H9 (cell line): ENCODE measurements at regions not wholly inside any gene's neighbourhood (a gene's known extent, or its start where the extent isn't known, plus 50 kb on each side); places are given as distances from the start of the nearest gene placed in this dataset.
A peak's percentile ranks its signal among the peaks of the same experiment; 100 is the strongest.

ENCODE experiments used
- DNase-seq: peaks from one replicate; pipeline ENCODE4 v3.0.0-alpha.2; 2017
- H2AFZ ChIP-seq: one replicate; pipeline ENCODE4 v1.6.1; 2013; ENCODE audit warnings: mild to moderate bottlenecking, low read length, control low read depth, moderate library complexity
- H2AK5ac ChIP-seq: 2 replicates; pipeline ENCODE4 v1.6.1; 2013; ENCODE audit warnings: low read length, control low read depth, mixed read lengths; ENCODE audit not compliant: insufficient read length
- H2BK120ac ChIP-seq: one replicate; pipeline ENCODE4 v1.6.1; 2013; ENCODE audit warnings: low read depth, mild to moderate bottlenecking, low read length, control low read depth, inconsistent platforms; ENCODE audit not compliant: poor library complexity, severe bottlenecking
- H2BK12ac ChIP-seq: 2 replicates; pipeline ENCODE4 v1.6.1; 2013; ENCODE audit warnings: low read length, control low read depth, mixed read lengths, low read depth; ENCODE audit not compliant: insufficient read length
- H2BK15ac ChIP-seq: 2 replicates; pipeline ENCODE4 v1.6.1; 2013; ENCODE audit warnings: low read depth, low read length, control low read depth
- H2BK20ac ChIP-seq: one replicate; pipeline ENCODE4 v1.6.1; 2013; ENCODE audit warnings: low read depth, mild to moderate bottlenecking, low read length, control low read depth, inconsistent platforms; ENCODE audit not compliant: poor library complexity, severe bottlenecking
- H2BK5ac ChIP-seq: 2 replicates; pipeline ENCODE4 v1.6.1; 2013; ENCODE audit warnings: low read length, control low read depth, mixed read lengths; ENCODE audit not compliant: insufficient read length
- H3K14ac ChIP-seq: 2 replicates; pipeline ENCODE4 v1.6.1; 2013; ENCODE audit warnings: low read length, control low read depth; ENCODE audit not compliant: insufficient read depth
- H3K18ac ChIP-seq: 2 replicates; pipeline ENCODE4 v1.6.1; 2013; ENCODE audit warnings: low read depth, mild to moderate bottlenecking, mixed read lengths, low read length, control low read depth; ENCODE audit not compliant: insufficient read length
- H3K23ac ChIP-seq: 2 replicates; pipeline ENCODE4 v1.6.1; 2013; ENCODE audit warnings: low read length, control low read depth, mixed read lengths, low read depth; ENCODE audit not compliant: insufficient read length
- H3K23me2 ChIP-seq: 2 replicates; pipeline ENCODE4 v1.6.1; 2013; ENCODE audit warnings: low read depth, mild to moderate bottlenecking, mixed read lengths, low read length, control low read depth; ENCODE audit not compliant: insufficient read length, poor library complexity, severe bottlenecking
- H3K27ac ChIP-seq: 2 replicates; pipeline ENCODE4 v1.5.1; 2013; ENCODE audit warnings: low read length, control low read depth, mixed read lengths, low read depth; ENCODE audit not compliant: insufficient read length
- H3K27me3 ChIP-seq: 2 replicates; pipeline ENCODE4 v1.6.1; 2013; ENCODE audit warnings: low read length, control low read depth, inconsistent platforms; ENCODE audit not compliant: insufficient read depth
- H3K4ac ChIP-seq: 2 replicates; pipeline ENCODE4 v1.6.1; 2013; ENCODE audit warnings: low read depth, mild to moderate bottlenecking, control low read depth, inconsistent platforms, low read length, moderate library complexity
- H3K4me1 ChIP-seq: 2 replicates; pipeline ENCODE4 v1.6.1; 2013; ENCODE audit warnings: low read length, control low read depth, inconsistent platforms; ENCODE audit not compliant: insufficient read depth
- H3K4me2 ChIP-seq: 2 replicates; pipeline ENCODE4 v1.6.1; 2013; ENCODE audit warnings: low read length, control low read depth, mixed read lengths; ENCODE audit not compliant: insufficient read length, insufficient read depth
- H3K56ac ChIP-seq: 2 replicates; pipeline ENCODE4 v1.6.1; 2013; ENCODE audit warnings: low read depth, mild to moderate bottlenecking, mixed read lengths, low read length, control low read depth; ENCODE audit not compliant: insufficient read length
- H3K79me1 ChIP-seq: 2 replicates; pipeline ENCODE4 v1.6.1; 2013; ENCODE audit warnings: low read depth, mild to moderate bottlenecking, moderate library complexity, low read length, control low read depth, inconsistent platforms; ENCODE audit not compliant: insufficient read depth, poor library complexity, severe bottlenecking
- H3K79me2 ChIP-seq: 2 replicates; pipeline ENCODE4 v1.6.1; 2013; ENCODE audit warnings: low read length, control low read depth, inconsistent platforms; ENCODE audit not compliant: insufficient read depth
- H3K9ac ChIP-seq: 2 replicates; pipeline ENCODE4 v1.6.1; 2013; ENCODE audit warnings: low read length, control low read depth, mixed read lengths; ENCODE audit not compliant: insufficient read length; ENCODE audit errors: extremely low read depth
- H3K9me3 ChIP-seq: one replicate; pipeline ENCODE4 v1.6.1; 2013; ENCODE audit warnings: low read depth, low read length, inconsistent platforms; ENCODE audit not compliant: control insufficient read depth
- H3T11ph ChIP-seq: one replicate; pipeline ENCODE4 v1.6.1; 2013; ENCODE audit warnings: mild to moderate bottlenecking, low read length, control low read depth, inconsistent platforms
- H4K20me1 ChIP-seq: one replicate; pipeline ENCODE4 v1.6.1; 2013; ENCODE audit not compliant: control insufficient read depth, insufficient read length, insufficient read depth
- H4K5ac ChIP-seq: 2 replicates; pipeline ENCODE4 v1.6.1; 2013; ENCODE audit warnings: low read depth, mild to moderate bottlenecking, mixed read lengths, low read length, control low read depth; ENCODE audit not compliant: insufficient read length
- H4K8ac ChIP-seq: replicated peaks from 2 replicates; pipeline ENCODE4 v1.6.1; 2013; ENCODE audit warnings: low read length, control low read depth, mixed read lengths, low read depth; ENCODE audit not compliant: insufficient read length
- H4K91ac ChIP-seq: 2 replicates; pipeline ENCODE4 v1.6.1; 2013; ENCODE audit warnings: low read depth, mild to moderate bottlenecking, moderate library complexity, mixed read lengths, low read length, control low read depth; ENCODE audit not compliant: insufficient read length
- H3K27ac Mint-ChIP-seq, 3 experiments: 2 replicates in 2 of 3; 3 replicates in 1 of 3; pipeline ENCODE4 v1.8.0; 2020 to 2021; ENCODE audit warnings: mixed read lengths in 3 of 3, mild to moderate bottlenecking in 1 of 3, moderate library complexity in 1 of 3
- H3K27me3 Mint-ChIP-seq: 2 replicates; pipeline ENCODE4 v1.8.0; 2021; ENCODE audit warnings: low read depth, mild to moderate bottlenecking, moderate library complexity, mixed read lengths
- H3K36me3 Mint-ChIP-seq, 3 experiments: 2 replicates in 2 of 3; 3 replicates in 1 of 3; pipeline ENCODE4 v1.8.0; 2020 to 2021; ENCODE audit warnings: low read depth in 3 of 3, mixed read lengths in 3 of 3; ENCODE audit not compliant: insufficient read depth in 1 of 3
- H3K4me1 Mint-ChIP-seq, 2 experiments: 2 replicates each; pipeline ENCODE4 v1.8.0; 2020; ENCODE audit warnings: mixed read lengths in 2 of 2
- H3K4me3 Mint-ChIP-seq, 2 experiments: 2 replicates in 1 of 2; 3 replicates in 1 of 2; pipeline ENCODE4 v1.8.0; 2020 to 2021; ENCODE audit warnings: mild to moderate bottlenecking in 2 of 2, mixed read lengths in 2 of 2, moderate library complexity in 1 of 2
- H3K9me3 Mint-ChIP-seq, 2 experiments: 2 replicates in 1 of 2; 3 replicates in 1 of 2; pipeline ENCODE4 v1.8.0; 2020; ENCODE audit warnings: mild to moderate bottlenecking in 2 of 2, mixed read lengths in 2 of 2, moderate library complexity in 1 of 2
- WGBS: extraction: QIAGEN DNeasy Blood & Tissue Kit; methylation state at CpG from one replicate; pipeline ENCODE4 v1.1.7; 2013; ENCODE audit warnings: missing lambda C conversion rate, low lambda C conversion rate, mixed read lengths; ENCODE audit not compliant: insufficient read length; ENCODE audit errors: extremely low coverage; 5-methylcytosine and 5-hydroxymethylcytosine counted together
- TF ChIP-seq, protein P1 (sequence below): fragments of 200-600 bp; sonication (generic); conservative IDR thresholded peaks from 3 replicates; pipeline ENCODE4 v1.8.0; 2021; ENCODE audit warnings: antibody characterized with exemption, mild to moderate bottlenecking

- Histone ChIP-seq H3K9ac (no peak overlapping the region), H3T11ph (no peak overlapping the region), H3K56ac (no peak overlapping the region), H4K8ac (no peak overlapping the region), H3K4ac (no peak overlapping the region), H3K4me2 (no peak overlapping the region), H3K14ac (no peak overlapping the region), H3K23me2 (no peaks in the 10 kb centered on the region), H2BK20ac (no peak overlapping the region), H3K18ac (no peak overlapping the region), H3K27me3 (no peaks in the 10 kb centered on the region), H2BK15ac (no peak overlapping the region), H3K23ac (no peak overlapping the region), H2BK12ac (no peak overlapping the region), H3K79me2 (no peaks in the 10 kb centered on the region), H2AK5ac (no peak overlapping the region), H2BK5ac (no peak overlapping the region), H3K4me1 (no peaks in the 10 kb centered on the region), H3K9me3 (no peaks in the 10 kb centered on the region), H2AFZ (no peak overlapping the region), H3K27ac (no peak overlapping the region), H4K5ac (no peak overlapping the region), H4K20me1 (no peaks in the 10 kb centered on the region), H4K91ac (no peak overlapping the region), H3K79me1 (no peaks in the 10 kb centered on the region), H2BK120ac (no peak overlapping the region)
- no peak for DNase-seq
- Mint-ChIP-seq H3K27me3 (no peaks in the 10 kb centered on the region), H3K27ac (peak overlapping the region in 2 of 3 experiments; percentile 2 to 5; a peak in 2 of 7 replicates), H3K36me3 (no peaks in the 10 kb centered on the region; a peak in 1 of 7 replicates), H3K4me3 (no peak overlapping the region), H3K4me1 (no peaks in the 10 kb centered on the region), H3K9me3 (no peaks in the 10 kb centered on the region)
- TF ChIP-seq, protein P1, sequence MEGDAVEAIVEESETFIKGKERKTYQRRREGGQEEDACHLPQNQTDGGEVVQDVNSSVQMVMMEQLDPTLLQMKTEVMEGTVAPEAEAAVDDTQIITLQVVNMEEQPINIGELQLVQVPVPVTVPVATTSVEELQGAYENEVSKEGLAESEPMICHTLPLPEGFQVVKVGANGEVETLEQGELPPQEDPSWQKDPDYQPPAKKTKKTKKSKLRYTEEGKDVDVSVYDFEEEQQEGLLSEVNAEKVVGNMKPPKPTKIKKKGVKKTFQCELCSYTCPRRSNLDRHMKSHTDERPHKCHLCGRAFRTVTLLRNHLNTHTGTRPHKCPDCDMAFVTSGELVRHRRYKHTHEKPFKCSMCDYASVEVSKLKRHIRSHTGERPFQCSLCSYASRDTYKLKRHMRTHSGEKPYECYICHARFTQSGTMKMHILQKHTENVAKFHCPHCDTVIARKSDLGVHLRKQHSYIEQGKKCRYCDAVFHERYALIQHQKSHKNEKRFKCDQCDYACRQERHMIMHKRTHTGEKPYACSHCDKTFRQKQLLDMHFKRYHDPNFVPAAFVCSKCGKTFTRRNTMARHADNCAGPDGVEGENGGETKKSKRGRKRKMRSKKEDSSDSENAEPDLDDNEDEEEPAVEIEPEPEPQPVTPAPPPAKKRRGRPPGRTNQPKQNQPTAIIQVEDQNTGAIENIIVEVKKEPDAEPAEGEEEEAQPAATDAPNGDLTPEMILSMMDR: no peak
- WGBS: no CpG with 5 or more reads among the region's 3 CpGs
Observed at GRCh38 chr4:130233377-130234047, 1137.6 kb downstream of the C4orf33 start.
